ENCODE measurements at regions not wholly inside any gene's neighbourhood (a gene's known extent, or its start where the extent isn't known, plus 50 kb on each side); places are given as distances from the start of the nearest gene placed in this dataset.
"Not testable (repeated sequence)": the region's sequence is repeated elsewhere in the genome, so short reads cannot be mapped to it uniquely, and the experiment has no call there.

GRCh38 chr1:196098000-196098399, 510.2 kb downstream of the KCNT2 start:
- in situ Hi-C loops (cut with HindIII; ENCODE audit: low pct_ligation_motif_present, low pct_unique_long_range_greater_than_20kb, low sequenced_read_pairs): no loop called here
- DNase-seq: no peak

- in situ Hi-C loops (cut with HindIII; ENCODE audit: low pct_ligation_motif_present, low pct_unique_long_range_greater_than_20kb, low sequenced_read_pairs): no loop called here
- no peak for DNase-seq
Observed at GRCh38 chr1:196094821-196095220, 513.4 kb downstream of the KCNT2 start.

GRCh38 chr1:196091397-196092135, 516.7 kb downstream of the KCNT2 start:
- in situ Hi-C loops (cut with HindIII; ENCODE audit: low pct_ligation_motif_present, low pct_unique_long_range_greater_than_20kb, low sequenced_read_pairs): no loop called here
- DNase-seq: no peak

- in situ Hi-C loops (cut with HindIII; ENCODE audit: low pct_ligation_motif_present, low pct_unique_long_range_greater_than_20kb, low sequenced_read_pairs): no loop called here
- no peak for DNase-seq
Observed at GRCh38 chr1:196090226-196090625, 518.0 kb downstream of the KCNT2 start.

GRCh38 chr1:196088541-196088940, 519.7 kb downstream of the KCNT2 start:
- in situ Hi-C loops (cut with HindIII; ENCODE audit: low pct_ligation_motif_present, low pct_unique_long_range_greater_than_20kb, low sequenced_read_pairs): no loop called here
- no peak for DNase-seq

- in situ Hi-C loops (cut with HindIII; ENCODE audit: low pct_ligation_motif_present, low pct_unique_long_range_greater_than_20kb, low sequenced_read_pairs): no loop called here
- peak; percentile 6 for DNase-seq
Observed at GRCh38 chr1:196078691-196079090, 529.5 kb downstream of the KCNT2 start.

GRCh38 chr1:196075621-196076020, 532.6 kb downstream of the KCNT2 start:
- in situ Hi-C loops (cut with HindIII; ENCODE audit: low pct_ligation_motif_present, low pct_unique_long_range_greater_than_20kb, low sequenced_read_pairs): no loop called here
- no peak for DNase-seq

- no peak for DNase-seq
- in situ Hi-C loops (cut with HindIII; ENCODE audit: low pct_ligation_motif_present, low pct_unique_long_range_greater_than_20kb, low sequenced_read_pairs): no loop called here
Observed at GRCh38 chr1:196074182-196074581, 534.1 kb downstream of the KCNT2 start.

GRCh38 chr1:196071447-196071846, 536.8 kb downstream of the KCNT2 start:
- in situ Hi-C loops (cut with HindIII; ENCODE audit: low pct_ligation_motif_present, low pct_unique_long_range_greater_than_20kb, low sequenced_read_pairs): no loop called here
- DNase-seq: no peak

- in situ Hi-C loops (cut with HindIII; ENCODE audit: low pct_ligation_motif_present, low pct_unique_long_range_greater_than_20kb, low sequenced_read_pairs): no loop called here
- no peak for DNase-seq
Observed at GRCh38 chr1:196070940-196071339, 537.3 kb downstream of the KCNT2 start.

- in situ Hi-C loops (cut with HindIII; ENCODE audit: low pct_ligation_motif_present, low pct_unique_long_range_greater_than_20kb, low sequenced_read_pairs): no loop called here
- no peak for DNase-seq
Observed at GRCh38 chr1:196063952-196064351, 544.3 kb downstream of the KCNT2 start.

- DNase-seq: peak; percentile 8
- in situ Hi-C loops (cut with HindIII; ENCODE audit: low pct_ligation_motif_present, low pct_unique_long_range_greater_than_20kb, low sequenced_read_pairs): no loop called here
Observed at GRCh38 chr1:196063294-196063693, 544.9 kb downstream of the KCNT2 start.

GRCh38 chr1:196060539-196060938, 547.7 kb downstream of the KCNT2 start:
- DNase-seq: no peak
- in situ Hi-C loops (cut with HindIII; ENCODE audit: low pct_ligation_motif_present, low pct_unique_long_range_greater_than_20kb, low sequenced_read_pairs): no loop called here

GRCh38 chr1:196059210-196059609, 549.0 kb downstream of the KCNT2 start:
- no peak for DNase-seq
- in situ Hi-C loops (cut with HindIII; ENCODE audit: low pct_ligation_motif_present, low pct_unique_long_range_greater_than_20kb, low sequenced_read_pairs): no loop called here

GRCh38 chr1:196056966-196057365, 551.3 kb downstream of the KCNT2 start:
- DNase-seq: no peak
- in situ Hi-C loops (cut with HindIII; ENCODE audit: low pct_ligation_motif_present, low pct_unique_long_range_greater_than_20kb, low sequenced_read_pairs): no loop called here

- in situ Hi-C loops (cut with HindIII; ENCODE audit: low pct_ligation_motif_present, low pct_unique_long_range_greater_than_20kb, low sequenced_read_pairs): no loop called here
Observed at GRCh38 chr1:196049407-196049806, 558.8 kb downstream of the KCNT2 start.

GRCh38 chr1:196043268-196043667, 565.0 kb downstream of the KCNT2 start:
- in situ Hi-C loops (cut with HindIII; ENCODE audit: low pct_ligation_motif_present, low pct_unique_long_range_greater_than_20kb, low sequenced_read_pairs): no loop called here
- DNase-seq: no peak

More at GRCh38 chr1:196049407-196049806, 558.8 kb downstream of the KCNT2 start:
- no peak for DNase-seq

GRCh38 chr1:196034080-196034706, 574.0 kb downstream of the KCNT2 start:
- DNase-seq: no peak
- in situ Hi-C loops (cut with HindIII; ENCODE audit: low pct_ligation_motif_present, low pct_unique_long_range_greater_than_20kb, low sequenced_read_pairs): no loop called here

GRCh38 chr1:196031387-196031786, 576.9 kb downstream of the KCNT2 start:
- in situ Hi-C loops (cut with HindIII; ENCODE audit: low pct_ligation_motif_present, low pct_unique_long_range_greater_than_20kb, low sequenced_read_pairs); DNase-seq: not testable (repeated sequence)

- in situ Hi-C loops (cut with HindIII; ENCODE audit: low pct_ligation_motif_present, low pct_unique_long_range_greater_than_20kb, low sequenced_read_pairs): no loop called here
- DNase-seq: no peak
Observed at GRCh38 chr1:196030455-196030854, 577.8 kb downstream of the KCNT2 start.
